Thymus (tissue), 11 donors: ENCODE measurements at regions not wholly inside any gene's neighbourhood (a gene's known extent, or its start where the extent isn't known, plus 50 kb on each side); places are given as distances from the start of the nearest gene placed in this dataset.
"Not testable (repeated sequence)": the region's sequence is repeated elsewhere in the genome, so short reads cannot be mapped to it uniquely, and the experiment has no call there.

Source experiments
- DNase-seq, 9 donors: peaks; one replicate each; pipeline ENCODE4 v3.0.0-alpha.2; 2013; ENCODE audit warnings: low spot score in 9 of 9, low read depth in 6 of 9, missing footprints in 1 of 9
- H3K27ac ChIP-seq, 2 donors: one replicate each; pipeline ENCODE4 v1.5.1; 2013; ENCODE audit warnings: control low read depth in 1 of 2, low read depth in 1 of 2, low read length in 1 of 2, mild to moderate bottlenecking in 1 of 2, moderate library complexity in 1 of 2
- H3K27me3 ChIP-seq, 2 donors: one replicate each; pipeline ENCODE4 v1.5.1; 2013; ENCODE audit warnings: low read length in 1 of 2; ENCODE audit not compliant: control insufficient read depth in 2 of 2, insufficient read depth in 1 of 2
- H3K36me3 ChIP-seq, 2 donors: one replicate each; pipeline ENCODE4 v1.5.1; 2013; ENCODE audit warnings: low read length in 1 of 2, mild to moderate bottlenecking in 1 of 2, moderate library complexity in 1 of 2; ENCODE audit not compliant: control insufficient read depth in 2 of 2, insufficient read depth in 2 of 2
- H3K4me1 ChIP-seq, 2 donors: one replicate each; pipeline ENCODE4 v1.5.1; 2013; ENCODE audit warnings: low read length in 2 of 2; ENCODE audit not compliant: control insufficient read depth in 2 of 2, insufficient read depth in 2 of 2
- H3K4me3 ChIP-seq, 2 donors: one replicate each; pipeline ENCODE4 v1.5.1; 2013; ENCODE audit warnings: low read length in 2 of 2, control low read depth in 1 of 2, mild to moderate bottlenecking in 1 of 2
- H3K9me3 ChIP-seq, 2 donors: one replicate each; pipeline ENCODE4 v1.5.1; 2013; ENCODE audit warnings: low read length in 1 of 2, mild to moderate bottlenecking in 1 of 2; ENCODE audit not compliant: control insufficient read depth in 2 of 2, insufficient read depth in 1 of 2
- WGBS: extraction: QIAGEN DNeasy Blood & Tissue Kit; methylation state at CpG from one replicate; pipeline ENCODE4 v1.1.7; 2013; 5-methylcytosine and 5-hydroxymethylcytosine counted together
- donor health status: healthy.

GRCh38 chr2:226172309-226172708 lies 627.3 kb downstream of the IRS1 start:
- Histone ChIP-seq H3K9me3 (no peaks in the 10 kb centered on the region), H3K4me3 (no peak overlapping the region), H3K27me3 (no peaks in the 10 kb centered on the region), H3K27ac (peak overlapping the region in 1 of 2 donors; percentile 71), H3K4me1 (no peaks in the 10 kb centered on the region), H3K36me3 (no peaks in the 10 kb centered on the region)
- DNase-seq: peak in 2 of 9 donors; percentile 4 to 20
- WGBS: 95% methylated on average over 4 of the region's 4 CpGs

DNA sequence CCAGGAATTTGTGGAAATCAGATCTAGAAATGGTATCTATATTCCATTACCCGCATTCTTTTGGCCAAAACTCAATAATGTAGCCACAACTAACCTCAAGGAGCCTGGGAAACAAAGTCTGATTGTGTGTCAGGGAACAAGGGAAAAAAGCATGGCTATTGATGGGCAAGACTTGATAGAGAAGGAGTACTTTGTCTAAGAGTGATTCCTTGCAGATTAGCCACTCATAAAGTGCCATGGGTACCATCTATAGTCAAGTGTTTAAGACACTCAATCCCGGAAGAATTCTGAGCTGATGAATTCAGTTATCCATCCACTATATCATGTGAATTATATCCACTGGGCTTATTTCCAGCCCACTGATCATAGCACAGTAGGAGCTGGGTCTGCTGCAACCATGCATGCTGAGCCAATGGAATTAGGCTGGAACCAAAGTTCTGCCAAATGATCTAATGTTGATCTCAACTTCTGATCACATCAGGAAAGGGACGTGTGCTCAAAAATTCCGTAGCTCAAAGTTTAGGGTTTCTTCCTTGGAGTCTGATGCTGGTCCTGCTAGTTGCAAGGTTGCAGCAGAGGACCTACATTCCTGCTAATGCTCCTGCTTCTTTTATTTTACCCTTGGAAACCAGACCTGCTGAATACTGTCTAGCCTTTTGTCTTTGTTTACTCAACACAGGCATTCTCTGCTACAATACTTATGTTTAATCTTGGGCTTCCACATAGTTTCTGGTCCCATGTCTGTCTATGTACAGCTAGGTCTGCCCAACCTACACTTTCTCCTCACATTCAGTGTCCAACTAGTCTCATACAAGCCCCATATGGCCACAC lies 629.7 kb downstream of the IRS1 start:
- no peak for DNase-seq
- Histone ChIP-seq H3K4me1 (no peaks in the 10 kb centered on the region), H3K9me3 (no peaks in the 10 kb centered on the region), H3K27me3 (no peaks in the 10 kb centered on the region), H3K27ac (no peak overlapping the region), H3K4me3 (no peak overlapping the region), H3K36me3 (no peaks in the 10 kb centered on the region)
- 95% methylated on average over 4 of the region's 4 CpGs for WGBS

DNA sequence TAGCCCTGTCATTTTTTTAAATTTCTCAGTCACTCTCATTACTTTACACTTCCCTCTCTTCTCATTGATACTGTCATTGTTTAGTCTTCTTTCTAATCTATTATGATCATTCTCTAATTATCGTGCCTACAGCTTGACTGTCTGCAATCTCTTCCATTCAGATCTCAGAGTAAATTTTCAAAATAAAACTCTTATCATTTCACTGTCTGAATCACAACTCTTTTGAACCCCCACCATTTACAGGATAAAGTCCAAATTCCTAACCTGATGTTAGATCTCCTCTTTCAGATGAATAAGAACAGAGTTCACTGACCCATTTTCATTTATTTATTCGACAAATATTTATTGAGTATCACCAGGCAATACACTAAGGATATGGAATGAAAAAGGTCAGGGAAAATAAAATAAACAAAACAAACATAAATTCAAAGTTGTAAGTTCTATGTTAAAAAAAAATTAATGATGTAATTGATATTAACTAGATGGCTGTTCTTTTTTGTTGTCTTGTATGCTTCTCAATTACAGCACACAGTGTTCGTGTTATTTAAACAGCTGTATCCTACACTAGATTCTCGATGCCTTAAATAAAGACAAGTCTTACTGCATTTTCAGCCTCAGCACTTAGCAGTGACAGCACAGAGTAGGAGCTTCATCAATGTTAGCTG lies 631.0 kb downstream of the IRS1 start:
- Histone ChIP-seq H3K27me3 (no peaks in the 10 kb centered on the region), H3K4me1 (no peaks in the 10 kb centered on the region), H3K9me3 (no peaks in the 10 kb centered on the region), H3K36me3 (no peaks in the 10 kb centered on the region), H3K27ac (no peak overlapping the region), H3K4me3 (no peak overlapping the region)
- 94% methylated on average over 4 of the region's 4 CpGs for WGBS
- no peak for DNase-seq

- WGBS: 79% methylated on average over 1 of the region's 1 CpG
- Histone ChIP-seq H3K4me1 (no peaks in the 10 kb centered on the region), H3K4me3 (no peak overlapping the region), H3K27me3 (no peaks in the 10 kb centered on the region), H3K27ac (no peak overlapping the region), H3K9me3 (no peaks in the 10 kb centered on the region), H3K36me3 (no peaks in the 10 kb centered on the region)
- no peak for DNase-seq
Measured at GRCh38 chr2:226164512-226164911, 635.1 kb downstream of the IRS1 start.

- not testable (repeated sequence) for H3K9me3 ChIP-seq, H3K36me3 ChIP-seq, H3K27me3 ChIP-seq, H3K27ac ChIP-seq, DNase-seq, H3K4me1 ChIP-seq, H3K4me3 ChIP-seq
- 95% methylated on average over 4 of the region's 4 CpGs for WGBS
Measured at GRCh38 chr2:226160617-226161016, 639.0 kb downstream of the IRS1 start.

- Histone ChIP-seq H3K27ac (no peak overlapping the region), H3K36me3 (no peaks in the 10 kb centered on the region), H3K27me3 (no peaks in the 10 kb centered on the region), H3K4me1 (no peaks in the 10 kb centered on the region), H3K4me3 (no peak overlapping the region), H3K9me3 (no peaks in the 10 kb centered on the region)
- WGBS: 53% methylated on average over 4 of the region's 4 CpGs
- DNase-seq: no peak
Measured at GRCh38 chr2:226159875-226160479, 639.6 kb downstream of the IRS1 start.

- Histone ChIP-seq H3K4me3 (no peak overlapping the region), H3K27me3 (no peaks in the 10 kb centered on the region), H3K36me3 (no peaks in the 10 kb centered on the region), H3K27ac (no peak overlapping the region), H3K9me3 (no peaks in the 10 kb centered on the region), H3K4me1 (no peaks in the 10 kb centered on the region)
- WGBS: 93% methylated on average over 2 of the region's 2 CpGs
- no peak for DNase-seq
Measured at GRCh38 chr2:226158940-226159339, 640.7 kb downstream of the IRS1 start.

- Histone ChIP-seq H3K4me1 (no peaks in the 10 kb centered on the region), H3K9me3 (no peaks in the 10 kb centered on the region), H3K4me3 (no peak overlapping the region), H3K27ac (no peak overlapping the region), H3K27me3 (no peaks in the 10 kb centered on the region), H3K36me3 (no peaks in the 10 kb centered on the region)
- no peak for DNase-seq
- 95% methylated on average over 1 of the region's 1 CpG for WGBS
Measured at GRCh38 chr2:226158229-226158628, 641.4 kb downstream of the IRS1 start.
